H1 (cell line): ENCODE measurements at regions not wholly inside any gene's neighbourhood (a gene's known extent, or its start where the extent isn't known, plus 50 kb on each side); places are given as distances from the start of the nearest gene placed in this dataset.

Experiments
- CTCF ChIA-PET: fragments of 300-600 bp; sonication (Branson Sonifier 250); formaldehyde crosslinking; loops from one replicate; lab custom pipeline; 2021; ENCODE audit not compliant: partially characterized antibody; lab: Charles Lee
- POLR2A ChIA-PET: fragments of 300-600 bp; sonication (Branson Sonifier 250); formaldehyde crosslinking; loops from one replicate; lab custom pipeline; 2021; ENCODE audit warnings: inconsistent platforms; ENCODE audit not compliant: partially characterized antibody; lab: Charles Lee
- DNase-seq, 2 experiments: peaks; one replicate each; pipeline versions ENCODE4 v3.0.0 to v3.0.0-alpha.2; 2010 to 2022; ENCODE audit warnings: low spot score in 2 of 2, low read depth in 1 of 2, mixed read lengths in 1 of 2
- FAIRE-seq: peaks from 2 replicates; lab custom pipeline; 2011; peaks lifted over from hg19 to GRCh38; lab: Jason Lieb, UNC
- H2AFZ ChIP-seq: 2 replicates; pipeline ENCODE4 v1.8.1; 2012; ENCODE audit warnings: low read length, inconsistent platforms
- H2AK5ac ChIP-seq: 2 replicates; pipeline ENCODE4 v1.6.1; 2013; ENCODE audit warnings: low read depth, low read length
- H2BK120ac ChIP-seq: replicated peaks from 2 replicates; pipeline ENCODE3; 2013; ENCODE audit warnings: low read depth, low read length, inconsistent platforms
- H2BK12ac ChIP-seq: 2 replicates; pipeline ENCODE4 v1.6.1; 2013; ENCODE audit warnings: low read depth, low read length
- H2BK15ac ChIP-seq: 2 replicates; pipeline ENCODE4 v1.6.1; 2013; ENCODE audit warnings: low read length
- H2BK20ac ChIP-seq: 2 replicates; pipeline ENCODE4 v1.6.1; 2013; ENCODE audit warnings: low read length
- H2BK5ac ChIP-seq: 2 replicates; pipeline ENCODE4 v1.6.1; 2013; ENCODE audit warnings: low read depth, low read length
- H3K14ac ChIP-seq: 2 replicates; pipeline ENCODE4 v1.6.1; 2013; ENCODE audit warnings: inconsistent platforms; ENCODE audit not compliant: insufficient read length
- H3K18ac ChIP-seq: 2 replicates; pipeline ENCODE4 v1.6.1; 2013; ENCODE audit warnings: low read length; ENCODE audit errors: extremely low read depth
- H3K23ac ChIP-seq: 2 replicates; pipeline ENCODE4 v1.6.1; 2013; ENCODE audit warnings: inconsistent platforms; ENCODE audit not compliant: insufficient read length
- H3K23me2 ChIP-seq: 2 replicates; pipeline ENCODE4 v1.6.1; 2013; ENCODE audit warnings: low read depth, low read length
- H3K27ac ChIP-seq: 2 replicates; pipeline ENCODE4 v1.6.1; 2011; ENCODE audit warnings: low read depth, low read length, inconsistent platforms
- H3K27me3 ChIP-seq, 4 experiments: replicated peaks in 1 of 4; 1 replicate in 1 of 4; 2 replicates in 3 of 4; pipeline versions ENCODE4 v1.6.1 to v1.8.1; 2011 to 2013; ENCODE audit warnings: low read length in 3 of 4, mild to moderate bottlenecking in 3 of 4, inconsistent platforms in 2 of 4, mixed read lengths in 2 of 4, moderate library complexity in 1 of 4; ENCODE audit not compliant: control insufficient read depth in 3 of 4, insufficient read depth in 3 of 4; ENCODE audit errors: extremely low read depth in 1 of 4
- H3K36me3 ChIP-seq, 4 experiments: 2 replicates each; pipeline versions ENCODE4 v1.6.1 to v1.8.1; 2011 to 2013; ENCODE audit warnings: mild to moderate bottlenecking in 4 of 4, low read length in 3 of 4, moderate library complexity in 2 of 4, control low read depth in 1 of 4, inconsistent platforms in 1 of 4; ENCODE audit not compliant: insufficient read depth in 4 of 4, control insufficient read depth in 2 of 4
- H3K4ac ChIP-seq: replicated peaks from 2 replicates; pipeline ENCODE3; 2013; ENCODE audit warnings: low read length, low read depth, mixed read lengths, inconsistent platforms; ENCODE audit not compliant: insufficient read length
- H3K4me1 ChIP-seq, 4 experiments: replicated peaks in 1 of 4; 1 replicate in 1 of 4; 2 replicates in 3 of 4; pipeline versions ENCODE4 v1.6.1 to v1.8.1; 2011 to 2013; ENCODE audit warnings: low read length in 3 of 4, inconsistent platforms in 2 of 4, mixed read lengths in 1 of 4; ENCODE audit not compliant: insufficient read depth in 4 of 4, control insufficient read depth in 3 of 4
- H3K4me2 ChIP-seq, 2 experiments: 2 replicates each; pipeline versions ENCODE4 v1.6.1 to v1.8.1; 2011 to 2013; ENCODE audit warnings: low read depth in 2 of 2, low read length in 2 of 2, control low read depth in 1 of 2, inconsistent platforms in 1 of 2, mild to moderate bottlenecking in 1 of 2; ENCODE audit not compliant: insufficient read depth in 1 of 2
- H3K4me3 ChIP-seq, 4 experiments: fragments of 200-600, 300-600 bp in 1 of 4; sonication (generic), shearing (Covaris generic), sonication (Bioruptor Twin) in 1 of 4; 2 replicates each; pipeline versions ENCODE4 v1.5.1 to v1.8.1; 2011 to 2016; ENCODE audit warnings: low read length in 4 of 4, low read depth in 3 of 4, control low read depth in 2 of 4, inconsistent platforms in 2 of 4, mild to moderate bottlenecking in 2 of 4, mixed read lengths in 1 of 4, moderate library complexity in 1 of 4; ENCODE audit not compliant: insufficient read depth in 2 of 4; ENCODE audit errors: extremely low read depth in 1 of 4
- H3K56ac ChIP-seq: replicated peaks from 2 replicates; pipeline ENCODE3; 2013; ENCODE audit warnings: low read depth, mild to moderate bottlenecking, mixed read lengths, low read length, inconsistent platforms; ENCODE audit not compliant: insufficient read length
- H3K79me1 ChIP-seq: 2 replicates; pipeline ENCODE4 v1.6.1; 2013; ENCODE audit warnings: low read depth, low read length, control low read depth
- H3K79me2 ChIP-seq, 2 experiments: 2 replicates each; pipeline versions ENCODE4 v1.6.1 to v1.8.1; 2012 to 2013; ENCODE audit warnings: low read length in 2 of 2, mild to moderate bottlenecking in 2 of 2, inconsistent platforms in 1 of 2; ENCODE audit not compliant: insufficient read depth in 2 of 2, control insufficient read depth in 1 of 2
- H3K9ac ChIP-seq, 4 experiments: replicated peaks in 1 of 4; 1 replicate in 1 of 4; 2 replicates in 3 of 4; pipeline versions ENCODE4 v1.6.1 to v1.8.1; 2011 to 2013; ENCODE audit warnings: low read depth in 3 of 4, low read length in 3 of 4, control low read depth in 2 of 4, mild to moderate bottlenecking in 2 of 4, moderate library complexity in 2 of 4, inconsistent platforms in 1 of 4; ENCODE audit errors: extremely low read depth in 1 of 4
- H3K9me3 ChIP-seq, 2 experiments: 2 replicates each; pipeline versions ENCODE4 v1.6.1 to v1.8.1; 2012 to 2013; ENCODE audit warnings: mild to moderate bottlenecking in 2 of 2, moderate library complexity in 2 of 2, control low read depth in 1 of 2, inconsistent platforms in 1 of 2, low read depth in 1 of 2, low read length in 1 of 2, mixed read lengths in 1 of 2; ENCODE audit not compliant: insufficient read depth in 2 of 2
- H4K20me1 ChIP-seq, 2 experiments: replicated peaks in 1 of 2; 2 replicates each; pipeline versions ENCODE3 to v1.8.1; 2011 to 2013; ENCODE audit warnings: inconsistent platforms in 2 of 2, low read length in 2 of 2, mild to moderate bottlenecking in 1 of 2; ENCODE audit not compliant: insufficient read depth in 2 of 2, control insufficient read depth in 1 of 2
- H4K5ac ChIP-seq: 2 replicates; pipeline ENCODE4 v1.6.1; 2013; ENCODE audit warnings: low read length, low read depth, mixed read lengths, inconsistent platforms; ENCODE audit not compliant: insufficient read length
- H4K8ac ChIP-seq: 2 replicates; pipeline ENCODE4 v1.8.0; 2013; ENCODE audit warnings: mild to moderate bottlenecking, moderate library complexity, low read length, inconsistent platforms; ENCODE audit not compliant: insufficient read depth; ENCODE audit errors: extremely low read depth
- H4K91ac ChIP-seq: replicated peaks from 2 replicates; pipeline ENCODE3; 2013; ENCODE audit warnings: low read length, mixed read lengths, inconsistent platforms; ENCODE audit not compliant: insufficient read length
- KDM5A ChIP-seq: fragments of 200-600 bp; IDR thresholded peaks from 2 replicates; pipeline ENCODE4 v1.7.1; 2012; ENCODE audit warnings: mild to moderate bottlenecking, low read length, inconsistent platforms, mixed read lengths
- YY1 ChIP-seq: IDR thresholded peaks from 2 replicates; pipeline ENCODE4 v1.6.1; 2011; ENCODE audit warnings: low read depth, mild to moderate bottlenecking, low read length
- WGBS, 2 experiments: shearing (Covaris generic) in 1 of 2; methylation state at CpG; one replicate each; pipeline versions ENCODE4 v1.1.6 to v1.1.7; 2013 to 2015; ENCODE audit warnings: low lambda C conversion rate in 2 of 2, mixed read lengths in 2 of 2, inconsistent platforms in 1 of 2, low coverage in 1 of 2, missing lambda C conversion rate in 1 of 2; ENCODE audit not compliant: insufficient replicate concordance in 2 of 2, insufficient coverage in 1 of 2, insufficient read length in 1 of 2; ENCODE audit errors: extremely low coverage in 1 of 2, missing lambda C conversion rate in 1 of 2; 5-methylcytosine and 5-hydroxymethylcytosine counted together

DNA sequence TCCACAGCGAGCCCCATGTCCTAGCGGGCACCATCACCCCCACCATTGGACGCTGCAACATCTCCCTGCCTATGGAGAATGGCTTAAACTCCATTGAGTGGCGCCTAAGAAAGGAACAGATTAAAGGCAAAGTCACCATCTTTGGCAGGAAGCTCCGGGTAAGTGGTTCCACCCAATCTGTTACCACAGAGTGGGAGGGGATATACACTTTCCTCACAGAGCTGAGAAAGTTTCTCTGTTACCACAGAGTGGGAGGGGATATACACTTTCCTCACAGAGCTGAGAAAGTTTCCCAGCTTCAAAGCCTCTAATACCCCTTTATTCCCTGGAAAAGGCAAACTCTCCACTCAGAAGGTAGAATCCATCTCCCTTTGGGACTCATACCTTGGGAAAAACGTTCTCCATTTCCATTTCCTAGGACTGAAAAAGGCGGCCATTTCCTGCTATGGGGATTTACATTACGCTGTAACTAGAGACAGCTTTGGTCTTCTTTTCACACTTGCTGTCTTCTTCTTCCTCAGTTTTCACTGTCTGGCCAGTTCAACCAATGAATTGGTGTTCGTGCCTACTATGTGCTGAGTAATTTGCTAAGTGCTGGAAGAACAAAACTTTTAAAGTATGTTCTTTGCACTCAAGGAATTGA, 63.4 kb upstream of the WWC1 start:
- no peaks in the 10 kb centered on the region for H3K27me3 ChIP-seq
- no peak overlapping the region for H4K91ac ChIP-seq
- H3K23me2 ChIP-seq: no peaks in the 10 kb centered on the region
- FAIRE-seq (peak; percentile 24), DNase-seq (no peak)
- no peaks in the 10 kb centered on the region for H3K79me2 ChIP-seq
- H3K27ac ChIP-seq: no peak overlapping the region
- POLR2A ChIA-PET: no interaction called here
- H2AFZ ChIP-seq: no peak overlapping the region
- H3K79me1 ChIP-seq: no peaks in the 10 kb centered on the region; the same call in 1 of the 2 replicates
- H3K4me1 ChIP-seq: peaks cover 0 to 4% (median under 1%) of the 10 kb centered on the region in 4 experiments; a peak in 3 of 7 replicates
- CTCF ChIA-PET: interaction anchor here (0.6 to 1.4 kb wide), 4 partner anchors 9 to 298 kb away, joined by 3 read pairs; no protein-coding TSS in a partner anchor
- no peak overlapping the region for H3K14ac ChIP-seq
- no peak overlapping the region for H3K9ac ChIP-seq
- no peaks in the 10 kb centered on the region for H4K20me1 ChIP-seq
- H2BK15ac ChIP-seq: no peak overlapping the region
- no peak overlapping the region for H3K23ac ChIP-seq
- no peak overlapping the region for H2AK5ac ChIP-seq
- TF ChIP-seq KDM5A: no peak
- peak; percentile 48; the same call in 1 of the 2 replicates for TF ChIP-seq YY1
- no peak overlapping the region for H3K56ac ChIP-seq
- H4K8ac ChIP-seq: no peak overlapping the region
- no peak overlapping the region for H3K4ac ChIP-seq
- H3K9me3 ChIP-seq: no peaks in the 10 kb centered on the region
- H2BK12ac ChIP-seq: no peak overlapping the region
- H3K18ac ChIP-seq: no peak overlapping the region
- 95% methylated on average over 9 of the region's 9 CpGs; no CpG with 5 or more reads in 1 of the 2 experiments for WGBS, 2 experiments
- H3K4me3 ChIP-seq: no peak overlapping the region
- no peak overlapping the region for H2BK5ac ChIP-seq
- H3K4me2 ChIP-seq: no peak overlapping the region
- H2BK120ac ChIP-seq: no peak overlapping the region
- H4K5ac ChIP-seq: no peak overlapping the region
- no peaks in the 10 kb centered on the region for H3K36me3 ChIP-seq
- no peak overlapping the region for H2BK20ac ChIP-seq
